GM19035 (cell line): ENCODE measurements at regions not wholly inside any gene's neighbourhood (a gene's known extent, or its start where the extent isn't known, plus 50 kb on each side); places are given as distances from the start of the nearest gene placed in this dataset.
"Not testable (repeated sequence)": the region's sequence is repeated elsewhere in the genome, so short reads cannot be mapped to it uniquely, and the experiment has no call there.

Source experiments
- ATAC-seq: cut with Tn5 transposase; IDR thresholded peaks from one replicate; pipeline ENCODE4 v1.9.1; 2021; ENCODE audit not compliant: unreplicated experiment

DNA sequence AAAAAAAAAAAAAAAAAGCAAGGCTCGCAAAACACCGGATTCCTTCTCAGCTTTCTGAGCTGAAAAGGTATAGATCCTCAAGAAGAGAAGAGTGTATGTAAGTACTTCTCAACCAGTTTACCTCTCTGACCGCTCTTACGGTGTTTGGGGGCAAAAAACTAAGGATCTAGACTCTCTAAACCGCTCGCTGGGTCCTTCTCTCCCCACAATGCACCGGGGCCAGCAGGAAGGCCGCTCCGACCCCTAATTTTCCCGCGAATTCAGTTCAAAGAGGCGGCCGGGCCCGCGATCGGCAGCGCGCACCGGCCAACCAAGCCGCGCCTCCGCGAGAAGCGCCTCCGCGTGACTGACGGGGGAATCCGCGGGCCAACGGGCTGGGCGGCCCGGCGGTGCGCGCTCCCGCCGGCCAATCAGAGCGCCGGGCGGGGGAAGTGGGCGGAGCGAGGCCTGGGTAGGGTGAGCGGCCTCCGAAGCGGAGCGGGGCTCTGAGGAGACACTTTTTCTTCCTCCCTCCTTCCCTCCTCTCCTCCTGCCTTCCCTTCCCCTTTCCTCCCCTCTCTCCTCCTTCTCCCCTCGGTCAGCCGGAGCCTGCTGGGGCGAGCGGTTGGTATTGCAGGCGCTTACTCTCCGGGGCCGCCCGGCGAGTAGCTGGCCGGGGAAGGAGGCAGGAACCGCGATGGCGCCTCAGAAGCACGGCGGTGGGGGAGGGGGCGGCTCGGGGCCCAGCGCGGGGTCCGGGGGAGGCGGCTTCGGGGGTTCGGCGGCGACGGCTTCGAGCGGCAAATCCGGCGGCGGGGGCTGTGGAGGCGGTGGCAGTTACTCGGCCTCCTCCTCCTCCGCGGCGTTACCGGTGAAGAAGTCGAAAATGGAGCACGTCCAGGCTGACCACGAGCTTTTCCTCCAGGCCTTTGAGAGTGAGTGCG, 93.0 kb downstream of the CRLF3 start:
- peak; percentile 80 for ATAC-seq

DNA sequence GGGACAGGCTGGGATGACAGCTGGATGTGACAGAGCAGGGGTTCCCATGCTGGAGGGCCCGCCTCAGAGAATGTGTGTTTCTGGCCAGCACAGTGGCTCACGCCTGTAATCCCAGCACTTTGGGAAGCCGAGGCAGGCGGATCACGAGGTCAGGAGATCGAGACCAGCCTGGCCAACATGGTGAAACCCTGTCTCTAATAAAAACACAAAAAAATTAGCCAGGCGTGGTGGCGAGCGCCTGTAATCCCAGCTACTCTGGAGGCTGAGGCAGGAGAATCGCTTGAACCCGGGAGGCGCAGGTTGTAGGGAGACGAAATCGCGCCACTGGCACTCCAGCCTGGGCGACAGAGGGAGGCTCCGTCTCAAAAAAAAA, 93.7 kb downstream of the CRLF3 start:
- not testable (repeated sequence) for ATAC-seq

DNA sequence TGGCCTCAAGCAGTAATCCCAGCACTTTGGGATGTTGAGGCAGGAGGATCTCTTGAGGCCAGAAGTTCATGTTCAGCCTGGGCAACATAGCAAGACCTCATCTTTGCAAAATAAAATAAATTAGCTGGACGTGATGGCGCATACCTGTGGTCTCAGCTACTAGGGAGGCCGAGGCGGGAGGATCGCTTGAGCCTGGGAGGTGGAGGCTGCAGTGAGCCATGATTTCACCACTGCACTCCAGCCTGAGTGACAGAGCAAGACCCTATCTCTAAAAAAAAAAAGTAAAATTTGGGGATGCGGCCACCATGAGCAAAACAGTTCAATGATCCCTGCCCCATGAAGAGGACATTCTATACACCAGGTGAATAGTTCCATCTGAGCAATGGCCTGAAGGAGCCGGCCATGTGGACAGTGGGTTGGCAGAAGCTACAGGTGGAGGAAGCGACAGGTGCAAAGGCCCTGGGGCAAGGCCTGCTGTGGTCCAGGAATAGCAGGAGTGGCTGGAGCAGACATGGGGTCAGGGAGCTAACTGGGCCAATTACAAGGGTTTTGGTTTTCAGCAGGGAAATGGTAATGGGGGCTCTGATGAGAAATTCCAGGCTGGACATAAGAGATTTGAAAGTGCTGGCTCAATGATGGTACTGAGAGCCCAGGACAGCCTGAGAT, 94.2 kb downstream of the CRLF3 start:
- ATAC-seq: not testable (repeated sequence)

DNA sequence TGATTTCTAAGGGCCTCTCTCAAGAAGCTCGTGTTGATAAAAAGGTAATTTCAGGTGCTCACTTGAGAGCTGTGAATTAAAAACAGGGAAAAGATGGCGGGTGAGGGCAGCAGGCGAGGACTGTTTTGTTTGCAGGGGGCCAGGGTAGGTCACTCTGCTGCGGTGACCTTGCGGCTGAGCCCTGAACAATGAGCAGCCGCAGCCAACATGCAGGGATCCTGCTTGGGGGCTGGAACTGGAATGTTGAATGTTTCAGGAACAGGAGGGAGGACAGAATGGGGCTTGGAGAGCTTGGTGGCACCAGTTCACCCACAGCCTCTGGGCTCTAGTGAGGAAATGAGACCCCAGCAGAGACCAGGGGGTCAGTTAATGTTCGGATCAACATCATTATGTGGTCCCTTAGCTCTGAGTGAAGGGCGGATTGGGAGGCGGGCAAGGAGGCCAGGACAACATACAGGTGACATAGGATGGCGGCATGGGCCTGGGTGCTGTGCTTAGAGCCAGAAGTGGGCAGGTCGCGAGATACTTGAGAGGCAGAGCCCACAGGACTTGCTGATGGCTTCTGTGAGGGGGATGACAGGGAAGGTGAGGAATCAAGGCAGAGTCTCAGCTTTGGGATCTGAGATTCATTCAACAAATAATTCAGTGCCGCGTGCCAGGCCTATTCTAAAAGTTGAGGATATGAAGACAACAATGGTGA, 94.9 kb downstream of the CRLF3 start:
- not testable (repeated sequence) for ATAC-seq

DNA sequence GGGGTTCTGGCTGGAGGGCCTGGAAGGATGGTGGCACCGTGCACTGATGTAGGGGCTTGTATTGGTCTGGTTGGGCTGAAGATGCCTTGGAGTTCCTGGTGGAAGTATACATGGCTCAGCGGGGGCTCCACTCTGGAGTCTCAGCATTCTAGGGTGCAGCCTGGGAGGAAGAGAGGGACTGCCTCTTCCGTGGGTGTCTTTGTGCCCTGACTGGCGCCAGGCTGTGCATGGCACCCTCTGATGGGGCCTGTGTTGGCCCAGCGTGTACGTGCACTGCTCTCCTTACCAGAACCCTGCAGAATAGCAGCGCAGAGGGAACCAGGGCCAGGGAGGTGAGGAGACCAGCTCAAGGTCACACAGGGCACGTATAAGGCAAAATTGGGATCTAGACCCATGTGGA, 97.0 kb downstream of the CRLF3 start:
- not testable (repeated sequence) for ATAC-seq

DNA sequence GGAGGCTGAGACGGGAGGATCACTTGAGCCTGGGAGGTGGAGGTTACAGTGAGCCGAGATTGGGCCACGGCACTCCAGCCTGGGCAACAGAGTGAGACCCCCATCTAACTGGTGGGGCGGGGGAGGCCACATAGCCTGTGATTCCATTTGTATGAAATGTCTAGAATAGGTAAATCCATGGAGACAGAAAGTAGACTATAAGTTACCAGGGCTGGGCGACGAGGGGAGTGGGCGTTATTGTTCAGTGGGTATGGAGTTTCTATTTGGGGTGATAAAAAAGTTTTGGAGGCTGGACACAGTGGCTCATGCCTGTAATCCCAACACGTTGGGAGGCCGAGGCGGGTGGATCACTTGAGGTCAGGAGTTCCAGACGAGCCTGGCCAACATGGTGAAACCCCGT, 97.8 kb downstream of the CRLF3 start:
- not testable (repeated sequence) for ATAC-seq

DNA sequence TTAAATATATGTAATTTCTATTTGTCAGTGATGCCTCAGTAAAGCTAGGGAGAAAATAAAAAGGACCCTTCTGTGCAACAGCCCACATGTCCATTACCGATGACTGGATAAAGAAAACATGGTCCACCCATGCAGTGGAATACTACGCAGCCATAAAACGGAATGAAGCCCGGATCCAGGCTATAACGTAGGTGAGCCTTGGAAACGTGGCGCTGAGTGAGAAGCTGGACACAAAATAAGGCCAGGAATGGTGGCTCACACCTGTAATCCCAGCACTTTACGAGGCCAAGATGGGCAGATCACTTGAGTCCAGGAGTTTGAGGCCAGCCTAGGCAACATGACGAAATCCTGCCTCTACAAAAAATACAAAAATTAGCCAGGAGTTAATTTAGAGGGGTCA, 98.2 kb downstream of the CRLF3 start:
- ATAC-seq: not testable (repeated sequence)

DNA sequence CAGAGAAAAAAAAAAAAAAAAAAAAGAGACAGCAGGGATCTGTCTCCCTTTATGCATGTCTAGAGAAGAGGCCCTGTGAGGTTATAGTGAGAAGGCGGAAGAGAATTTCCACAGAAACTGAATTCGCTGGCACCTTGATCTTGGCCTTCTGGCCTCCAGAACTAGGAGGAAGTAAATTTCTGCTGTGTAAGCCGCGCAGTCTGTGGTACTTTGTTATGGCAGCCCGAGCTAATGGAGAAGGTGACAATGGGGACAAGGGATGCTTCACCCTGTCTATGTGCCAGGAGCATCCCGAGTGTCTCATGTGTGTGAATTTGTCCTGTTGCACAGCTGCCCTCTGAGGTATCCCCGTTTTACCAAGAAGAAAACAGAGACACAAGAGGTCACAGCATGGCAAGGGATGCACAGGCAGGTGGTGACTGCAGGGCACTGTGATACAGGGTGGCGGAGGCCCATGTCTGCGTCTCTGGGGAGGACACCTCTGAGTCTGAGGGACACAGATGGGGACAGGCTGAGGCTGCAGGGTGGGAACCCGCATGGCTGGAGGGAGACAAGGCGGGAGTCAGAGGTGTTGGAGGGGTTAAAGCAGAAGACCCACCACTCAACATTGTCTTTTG, 100.3 kb downstream of the CRLF3 start:
- ATAC-seq: not testable (repeated sequence)

DNA sequence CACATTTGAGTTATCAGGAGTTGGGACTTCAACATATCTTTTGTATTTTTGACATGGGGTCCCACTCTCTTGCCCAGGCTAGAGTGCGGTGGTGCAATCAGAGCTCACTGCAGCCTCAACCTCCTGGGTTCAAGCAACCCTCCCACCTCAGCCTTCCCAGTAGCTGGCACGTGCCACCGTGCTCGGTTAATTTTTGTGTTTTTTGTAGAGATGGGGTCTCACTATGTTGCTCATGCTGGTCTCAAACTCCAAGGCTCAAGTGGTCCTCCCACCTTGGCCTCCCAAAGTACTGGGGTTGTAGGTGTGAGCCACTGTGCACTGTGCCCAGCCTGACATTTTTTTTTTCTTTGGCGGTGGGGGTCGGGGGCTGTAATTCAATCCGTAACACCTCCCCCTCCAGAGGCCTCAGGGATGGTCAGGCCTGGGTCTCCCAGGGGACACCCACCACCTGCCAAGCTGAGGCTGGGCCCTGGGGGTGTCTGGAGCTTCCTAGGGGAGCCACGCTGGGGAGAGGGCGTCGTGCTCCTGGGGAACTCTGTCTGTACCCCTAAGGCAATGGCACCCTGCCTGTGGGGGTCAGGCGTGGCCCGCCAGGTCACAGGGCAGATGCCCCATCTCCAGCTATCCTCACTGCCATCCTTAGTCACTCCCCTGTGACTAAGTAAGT, 102.2 kb downstream of the CRLF3 start:
- not testable (repeated sequence) for ATAC-seq

DNA sequence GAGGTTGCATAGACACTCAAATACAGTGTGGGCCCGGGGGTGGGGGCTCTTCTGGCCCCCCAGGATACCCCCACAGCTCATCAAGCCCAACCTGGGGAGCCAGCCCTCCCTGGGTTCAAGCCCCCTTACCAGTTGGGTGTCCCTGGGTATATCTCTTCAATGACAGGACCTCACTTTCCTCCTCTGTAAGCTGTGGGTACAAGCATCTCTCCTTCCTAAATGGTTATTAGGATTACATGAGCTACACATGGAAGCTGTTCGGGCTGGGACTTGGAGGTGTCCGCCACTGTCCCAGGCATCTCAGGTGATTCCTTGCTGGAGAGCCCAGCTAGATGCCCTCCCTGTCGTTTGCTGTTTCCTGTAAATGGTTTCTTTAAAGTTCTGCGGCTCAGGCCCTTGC, 103.5 kb downstream of the CRLF3 start:
- not testable (repeated sequence) for ATAC-seq

DNA sequence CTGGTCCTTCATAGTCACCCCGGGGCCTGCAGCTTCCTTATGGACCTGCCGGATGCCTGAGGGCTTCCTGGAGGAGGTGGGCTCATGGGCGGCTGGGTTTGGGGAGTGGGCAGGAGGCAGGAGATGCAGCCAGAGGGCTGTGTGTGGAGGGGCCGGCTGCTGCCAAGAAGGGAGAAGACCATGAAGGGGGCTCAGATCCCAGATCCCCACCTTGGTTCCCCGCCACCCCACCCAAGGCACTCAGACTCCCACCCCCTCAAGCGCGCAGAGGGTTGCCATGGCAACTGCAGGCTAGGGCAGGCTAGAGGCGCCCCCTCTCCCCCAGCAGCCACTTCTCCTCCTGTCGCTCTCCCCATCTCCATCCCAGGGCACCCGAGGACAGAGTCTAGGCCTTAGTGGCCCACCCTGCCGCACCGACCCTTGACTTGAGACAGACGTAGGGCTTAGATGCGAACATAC, 104.5 kb downstream of the CRLF3 start:
- ATAC-seq: no peak

DNA sequence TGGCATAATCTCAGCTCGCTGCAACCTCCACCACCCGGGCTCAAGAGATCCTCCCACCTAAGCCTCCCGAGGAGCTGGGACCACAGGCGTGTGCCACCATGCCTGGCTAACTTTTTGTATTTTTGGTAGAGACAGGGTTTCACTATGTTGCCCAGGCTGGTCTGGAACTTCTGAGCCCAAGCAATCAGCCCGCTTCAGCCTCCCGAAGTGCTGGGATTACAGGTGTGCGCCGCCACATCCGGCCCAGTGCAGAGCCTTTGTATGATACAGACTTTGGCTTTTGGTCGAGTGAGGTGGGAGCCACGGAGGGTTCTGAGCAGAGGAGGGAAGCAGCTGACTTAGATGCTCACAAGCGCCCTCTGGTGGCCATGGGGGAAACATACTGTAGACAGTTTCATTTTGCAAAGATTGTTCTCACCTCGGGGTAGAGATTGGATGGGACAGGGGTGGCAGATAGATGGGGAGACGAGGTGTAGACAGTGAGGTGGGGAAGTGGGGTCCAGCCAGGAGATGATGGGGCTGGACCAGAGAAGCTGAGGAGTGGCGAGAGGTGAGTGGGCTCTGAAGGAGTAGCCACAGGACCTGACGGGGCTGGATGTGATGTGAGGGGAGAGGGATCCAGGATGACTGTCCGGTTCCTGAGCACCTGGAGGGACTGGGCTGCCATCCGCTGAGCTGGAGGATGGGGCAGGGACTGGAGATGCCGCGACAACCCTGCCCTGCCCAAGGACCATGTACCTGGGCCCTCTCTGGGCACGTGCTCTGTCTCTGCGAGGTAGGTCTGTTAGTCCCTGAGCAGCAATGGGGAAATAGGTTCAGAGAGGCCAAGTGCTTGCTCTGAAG, 105.1 kb downstream of the CRLF3 start:
- not testable (repeated sequence) for ATAC-seq

DNA sequence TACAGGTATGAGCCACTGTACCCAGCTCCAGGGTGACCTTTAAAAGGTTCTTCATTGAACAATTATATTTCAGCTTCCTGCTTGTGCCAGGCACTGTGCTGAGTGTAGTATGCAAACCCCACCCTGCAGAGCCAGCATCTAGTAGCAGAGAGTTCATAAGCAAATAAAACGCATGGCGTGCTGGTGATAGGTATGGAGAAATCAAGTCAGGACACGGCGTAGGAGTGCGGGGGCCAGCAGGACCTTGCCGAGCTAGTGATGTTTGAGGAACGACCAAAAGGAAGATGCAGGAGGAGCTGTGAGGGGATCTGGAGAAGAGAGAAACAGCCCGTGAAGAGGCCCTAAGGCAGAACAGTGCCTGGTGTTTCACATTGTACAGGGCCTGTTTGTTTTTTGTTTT, 105.8 kb downstream of the CRLF3 start:
- not testable (repeated sequence) for ATAC-seq

DNA sequence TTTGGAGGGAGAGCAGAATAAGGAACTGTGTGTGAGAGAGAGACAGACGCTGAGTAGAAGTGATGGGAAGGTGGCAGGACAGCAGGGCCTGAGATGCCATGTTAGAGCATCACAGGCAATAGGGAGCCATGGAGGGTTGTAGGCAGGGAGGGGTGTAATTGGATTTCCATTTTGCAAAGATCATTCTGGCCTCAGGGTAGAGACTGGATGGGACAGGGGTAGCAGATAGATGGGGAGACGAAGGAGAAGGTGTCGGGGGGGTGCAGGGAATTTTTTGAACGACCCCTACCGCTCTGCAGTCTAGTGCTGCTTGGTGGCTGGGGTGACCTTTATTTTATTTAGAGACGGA, 106.4 kb downstream of the CRLF3 start:
- ATAC-seq: not testable (repeated sequence)

DNA sequence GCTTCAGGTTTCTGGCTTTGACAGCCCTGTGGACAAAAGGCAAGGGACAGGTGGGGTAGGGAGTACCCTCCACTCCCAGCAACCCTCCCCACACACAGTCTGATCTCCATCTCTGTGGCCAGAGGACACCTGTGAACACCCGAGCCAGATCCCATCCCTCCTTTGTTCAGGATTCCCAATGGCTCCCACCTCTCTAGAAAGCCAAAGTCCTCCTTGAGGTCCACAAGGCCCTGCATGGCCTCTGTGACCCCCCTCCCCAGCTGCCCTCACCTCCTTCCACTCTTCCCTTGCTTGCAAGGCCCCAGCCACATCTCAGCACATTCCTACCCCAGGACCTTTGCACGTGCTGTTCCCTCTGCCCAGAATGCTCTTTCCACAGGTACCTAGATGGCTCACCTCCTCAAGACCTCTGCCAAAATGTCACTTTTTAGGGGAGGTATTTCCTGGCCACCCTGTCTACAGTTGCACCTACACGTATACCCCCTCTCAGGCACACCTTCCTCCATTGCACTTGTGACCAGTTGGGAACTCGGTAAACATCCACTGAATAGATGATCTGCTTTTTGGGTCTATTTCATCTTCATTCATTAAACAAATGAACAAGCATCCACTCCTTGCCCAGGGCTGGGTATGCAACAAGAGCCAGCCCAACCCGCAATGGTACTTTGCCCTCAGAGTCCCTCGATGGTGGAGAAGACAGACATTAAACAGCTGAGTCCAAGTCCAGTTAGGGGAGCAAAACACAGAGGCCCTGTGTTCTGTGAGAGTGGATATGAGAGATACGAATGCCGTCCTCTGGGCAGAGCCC, 107.0 kb downstream of the CRLF3 start:
- ATAC-seq: no peak

DNA sequence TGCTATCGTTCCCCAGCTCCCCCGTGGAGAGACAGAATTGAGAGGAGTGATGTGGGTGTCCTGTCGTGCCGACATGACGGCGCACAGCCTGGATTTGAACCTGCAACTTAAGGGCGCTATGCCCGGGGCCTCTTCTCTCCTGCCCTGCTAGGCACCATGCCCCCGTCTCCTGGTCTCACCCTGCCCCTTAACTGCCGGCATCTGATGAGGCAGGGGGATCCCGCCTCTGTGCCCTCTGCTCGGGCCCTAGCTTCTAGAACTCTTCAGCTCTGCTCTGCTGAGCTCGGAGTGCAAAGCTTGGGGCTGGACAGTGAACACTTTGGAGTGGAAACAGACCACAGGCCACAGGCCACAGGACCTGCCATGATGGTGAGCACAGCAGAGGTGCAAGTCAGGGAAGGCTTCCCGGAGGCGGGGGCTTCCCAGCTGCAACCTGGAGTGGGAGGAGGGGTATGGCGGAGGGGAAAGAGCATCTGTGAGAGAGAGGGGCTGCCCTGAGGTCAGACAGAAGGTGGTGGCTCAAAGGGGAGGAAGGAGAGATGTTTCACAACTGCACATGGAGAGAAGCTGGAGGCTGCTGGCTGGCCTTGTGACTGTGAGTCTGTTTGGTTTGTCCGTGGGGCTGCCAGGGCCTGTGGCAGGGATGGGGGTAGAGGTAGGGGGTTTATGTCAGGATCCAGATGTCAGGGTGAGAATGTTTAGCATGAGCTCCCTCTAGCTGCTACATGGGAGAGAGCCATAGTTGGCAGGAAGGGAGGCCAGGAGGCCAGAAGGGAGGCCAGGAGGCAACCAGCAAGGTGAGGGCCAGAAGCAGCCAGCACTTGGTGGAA, 107.8 kb downstream of the CRLF3 start:
- no peak for ATAC-seq

DNA sequence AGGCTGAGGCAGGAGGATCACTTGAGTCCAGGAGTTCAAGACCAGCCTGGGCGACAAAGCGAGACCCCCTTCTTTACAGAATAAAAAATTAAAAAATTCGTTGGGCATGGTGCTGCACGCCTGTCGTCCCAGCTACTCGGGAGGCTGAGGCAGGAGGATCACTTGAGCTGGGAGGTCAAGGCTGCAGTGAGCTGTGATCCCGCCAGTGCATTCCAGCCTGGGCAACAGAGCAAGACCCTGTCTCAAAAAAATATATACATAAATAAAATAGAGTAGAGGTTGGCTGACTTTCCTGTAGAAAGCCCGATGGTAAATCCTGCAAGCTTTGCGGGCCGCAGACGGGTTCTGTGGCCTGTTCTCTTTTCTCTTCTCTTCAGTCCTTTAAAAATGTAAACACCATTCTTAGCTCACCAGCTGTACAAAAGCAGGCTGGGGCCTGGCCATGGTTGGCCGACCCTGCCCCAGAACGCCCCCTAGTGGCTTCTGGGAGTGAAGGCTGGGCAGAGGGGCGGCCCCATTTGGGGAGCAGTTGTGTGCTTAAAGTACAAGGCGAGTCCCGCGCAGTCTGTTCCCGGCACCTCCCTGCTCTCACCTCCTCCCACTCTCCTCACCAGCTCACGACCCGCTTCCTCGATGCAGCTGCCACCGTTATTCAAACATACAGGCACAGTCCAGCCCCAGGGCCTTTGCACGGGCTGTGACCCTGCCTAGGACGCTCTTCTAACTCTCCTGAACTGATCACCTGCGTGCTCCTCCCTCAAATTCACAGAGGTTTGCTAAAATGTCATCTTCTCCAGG, 109.5 kb downstream of the CRLF3 start:
- ATAC-seq: peak; percentile 69
